Lower lobe of right lung (tissue), 2 donors: ENCODE measurements at regions not wholly inside any gene's neighbourhood (a gene's known extent, or its start where the extent isn't known, plus 50 kb on each side); places are given as distances from the start of the nearest gene placed in this dataset.

Experiments
- ATAC-seq, 2 donors: fragments of 200-7000 bp; cut with Tn5 transposase; one replicate each; pipeline ENCODE4 v1.9.1; 2020 to 2022; ENCODE audit warnings: mild to moderate bottlenecking in 2 of 2, moderate library complexity in 2 of 2
- DNase-seq: peaks from one replicate; pipeline ENCODE4 v3.0.0-alpha.2; 2020
- H3K27ac ChIP-seq: fragments of 200-600 bp; one replicate; pipeline ENCODE4 v1.8.0; 2022
- H3K27me3 ChIP-seq: fragments of 200-600 bp; one replicate; pipeline ENCODE4 v1.8.0; 2022; ENCODE audit warnings: low read depth
- H3K36me3 ChIP-seq: fragments of 200-600 bp; one replicate; pipeline ENCODE4 v1.8.0; 2022; ENCODE audit warnings: mild to moderate bottlenecking
- H3K4me1 ChIP-seq: fragments of 200-600 bp; one replicate; pipeline ENCODE4 v1.8.0; 2022
- H3K4me3 ChIP-seq: fragments of 200-600 bp; one replicate; pipeline ENCODE4 v1.8.0; 2022; ENCODE audit warnings: mild to moderate bottlenecking
- H3K9me3 ChIP-seq: fragments of 200-600 bp; one replicate; pipeline ENCODE4 v1.8.0; 2022
- CTCF ChIP-seq: fragments of 200-600 bp; IDR thresholded peaks from one replicate; pipeline ENCODE4 v1.8.0; 2022; ENCODE audit warnings: antibody characterized with exemption, mild to moderate bottlenecking
- intact Hi-C: fragments of 100-400 bp; cut with DNase I; formaldehyde crosslinking; loops from one replicate; pipeline ENCODE4 v1.11.0; 2022
- donor health status: DM: no; HTN: yes; CAD: no; lungs with severe emphysema.

GRCh38 chr18:46418663-46419260 is 238.3 kb downstream of the LOXHD1 start:
- Histone ChIP-seq H3K4me3 (no peak overlapping the region), H3K27me3 (no peaks in the 10 kb centered on the region), H3K27ac (no peak overlapping the region), H3K9me3 (no peaks in the 10 kb centered on the region), H3K36me3 (no peaks in the 10 kb centered on the region), H3K4me1 (peaks cover 11% of the 10 kb centered on the region)
- no peak for DNase-seq
- intact Hi-C loops, result no loop called here
- no peak for ATAC-seq
- TF ChIP-seq CTCF, result no peak

- peaks cover 5% of the 10 kb centered on the region for H3K4me1 ChIP-seq
- no peak overlapping the region for H3K4me3 ChIP-seq
- no peaks in the 10 kb centered on the region for H3K9me3 ChIP-seq
- ATAC-seq (no peak), DNase-seq (no peak)
- H3K27me3 ChIP-seq, result no peaks in the 10 kb centered on the region
- TF ChIP-seq CTCF, result no peak
- intact Hi-C loops, result no loop called here
- H3K27ac ChIP-seq, result no peak overlapping the region
- no peaks in the 10 kb centered on the region for H3K36me3 ChIP-seq
These were observed 237.5 kb downstream of the LOXHD1 start for GRCh38 chr18:46419391-46420141.

GRCh38 chr18:46421973-46422551 is 235.0 kb downstream of the LOXHD1 start:
- no peaks in the 10 kb centered on the region for H3K4me1 ChIP-seq
- DNase-seq (no peak), ATAC-seq (no peak)
- no peaks in the 10 kb centered on the region for H3K27me3 ChIP-seq
- H3K4me3 ChIP-seq, result no peak overlapping the region
- TF ChIP-seq CTCF, result no peak
- intact Hi-C loops, result no loop called here
- no peaks in the 10 kb centered on the region for H3K36me3 ChIP-seq
- H3K9me3 ChIP-seq, result no peaks in the 10 kb centered on the region
- no peak overlapping the region for H3K27ac ChIP-seq

- intact Hi-C loops, result no loop called here
These were observed 234.4 kb downstream of the LOXHD1 start for GRCh38 chr18:46422552-46423055.

More at GRCh38 chr18:46422552-46423055, 234.4 kb downstream of the LOXHD1 start:
- DNase-seq, result no peak
- no peak for ATAC-seq
- TF ChIP-seq CTCF, result no peak
- Histone ChIP-seq H3K4me3 (no peak overlapping the region), H3K27ac (no peak overlapping the region), H3K36me3 (no peaks in the 10 kb centered on the region), H3K9me3 (no peaks in the 10 kb centered on the region), H3K4me1 (no peaks in the 10 kb centered on the region), H3K27me3 (no peaks in the 10 kb centered on the region)
